ENCODE measurements at regions not wholly inside any gene's neighbourhood (a gene's known extent, or its start where the extent isn't known, plus 50 kb on each side); places are given as distances from the start of the nearest gene placed in this dataset.

DNA sequence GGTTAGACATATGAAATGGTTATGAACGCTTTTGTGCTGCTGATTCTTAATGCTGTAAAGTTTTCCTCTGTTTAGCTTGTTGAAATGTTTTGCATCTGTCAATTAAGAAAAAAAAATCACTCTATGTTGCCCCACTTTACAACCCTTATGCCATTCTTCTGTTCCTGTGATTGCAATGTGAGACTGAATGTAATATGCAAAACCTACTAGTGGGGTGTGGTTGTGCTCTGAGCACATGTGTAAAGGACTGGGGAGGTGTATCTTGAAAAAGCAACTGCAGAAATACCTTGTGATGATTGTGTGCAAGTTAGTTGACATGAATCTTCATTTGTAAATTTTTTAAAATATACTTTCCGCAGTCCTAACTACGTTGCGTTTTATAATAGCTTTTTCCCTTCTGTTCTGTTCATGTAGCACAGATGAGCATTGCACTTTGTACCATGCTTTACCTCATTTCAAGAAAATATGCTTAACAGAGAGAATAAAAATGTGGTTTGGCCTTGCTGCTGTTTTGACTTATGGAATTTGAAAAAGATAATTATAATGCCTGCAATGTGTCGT lies 357.0 kb upstream of the PIK3R1 start:
- no peak for ATAC-seq
- Histone ChIP-seq H3K27me3 (ENCODE audit: insufficient read depth, low read length) (0 out of 2 replicates have a peak, but pooled peaks cover 13% of the 10 kb centered on the region), H4K20me1 (ENCODE audit: insufficient read depth) (no peaks in the 10 kb centered on the region), H3K4me1 (ENCODE audit: control insufficient read depth in 1 of 2, insufficient read depth in 2 of 2, low read length in 2 of 2) (no peaks in the 10 kb centered on the region), H3K9ac (ENCODE audit: low read length) (no peak overlapping the region), H2AFZ (ENCODE audit: low read depth, low read length, poor library complexity, severe bottlenecking) (no peak overlapping the region), H3K27ac (ENCODE audit: low read depth, low read length) (no peak overlapping the region), H3K9me3 (ENCODE audit: control insufficient read depth in 1 of 2, insufficient read depth in 1 of 2, low read depth in 1 of 2, low read length in 2 of 2) (no peaks in the 10 kb centered on the region), H3K4me2 (ENCODE audit: low read length) (no peak overlapping the region), H3K4me3 (replicated peaks in 1 of 2; ENCODE audit: low read depth in 1 of 2, low read length in 2 of 2) (no peak overlapping the region), H3K9me2 (ENCODE audit: insufficient read depth) (no peaks in the 10 kb centered on the region), H3K79me2 (ENCODE audit: insufficient read depth, low read length) (no peaks in the 10 kb centered on the region), H3K36me3 (ENCODE audit: control insufficient read depth in 1 of 2, insufficient read depth in 2 of 2, low read length in 2 of 2) (no peaks in the 10 kb centered on the region)
- ChIA-PET CTCF (no interaction called here), RAD21 (ENCODE audit: low non-redundant PET in 1 of 2, low total read pairs in 2 of 2, uncharacterized antibody in 2 of 2, unreplicated experiment in 2 of 2) (no interaction called here), POLR2A (no interaction called here)
- no peak for TF ChIP-seq YY1 (IDR thresholded peaks at IDR 0.05; ENCODE audit: extremely low read depth, insufficient replicate concordance, low read depth, low read length)
- TF ChIP-seq CBX3 (IDR thresholded peaks at IDR 0.05; ENCODE audit: low read depth) = no peak
- no peak for TF ChIP-seq ZFX (IDR thresholded peaks at IDR 0.05)
- TF ChIP-seq, protein P1, sequence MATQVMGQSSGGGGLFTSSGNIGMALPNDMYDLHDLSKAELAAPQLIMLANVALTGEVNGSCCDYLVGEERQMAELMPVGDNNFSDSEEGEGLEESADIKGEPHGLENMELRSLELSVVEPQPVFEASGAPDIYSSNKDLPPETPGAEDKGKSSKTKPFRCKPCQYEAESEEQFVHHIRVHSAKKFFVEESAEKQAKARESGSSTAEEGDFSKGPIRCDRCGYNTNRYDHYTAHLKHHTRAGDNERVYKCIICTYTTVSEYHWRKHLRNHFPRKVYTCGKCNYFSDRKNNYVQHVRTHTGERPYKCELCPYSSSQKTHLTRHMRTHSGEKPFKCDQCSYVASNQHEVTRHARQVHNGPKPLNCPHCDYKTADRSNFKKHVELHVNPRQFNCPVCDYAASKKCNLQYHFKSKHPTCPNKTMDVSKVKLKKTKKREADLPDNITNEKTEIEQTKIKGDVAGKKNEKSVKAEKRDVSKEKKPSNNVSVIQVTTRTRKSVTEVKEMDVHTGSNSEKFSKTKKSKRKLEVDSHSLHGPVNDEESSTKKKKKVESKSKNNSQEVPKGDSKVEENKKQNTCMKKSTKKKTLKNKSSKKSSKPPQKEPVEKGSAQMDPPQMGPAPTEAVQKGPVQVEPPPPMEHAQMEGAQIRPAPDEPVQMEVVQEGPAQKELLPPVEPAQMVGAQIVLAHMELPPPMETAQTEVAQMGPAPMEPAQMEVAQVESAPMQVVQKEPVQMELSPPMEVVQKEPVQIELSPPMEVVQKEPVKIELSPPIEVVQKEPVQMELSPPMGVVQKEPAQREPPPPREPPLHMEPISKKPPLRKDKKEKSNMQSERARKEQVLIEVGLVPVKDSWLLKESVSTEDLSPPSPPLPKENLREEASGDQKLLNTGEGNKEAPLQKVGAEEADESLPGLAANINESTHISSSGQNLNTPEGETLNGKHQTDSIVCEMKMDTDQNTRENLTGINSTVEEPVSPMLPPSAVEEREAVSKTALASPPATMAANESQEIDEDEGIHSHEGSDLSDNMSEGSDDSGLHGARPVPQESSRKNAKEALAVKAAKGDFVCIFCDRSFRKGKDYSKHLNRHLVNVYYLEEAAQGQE (IDR thresholded peaks at IDR 0.05; ENCODE audit: low read depth) = no peak
- no peak for TF ChIP-seq SP1 (IDR thresholded peaks at IDR 0.05; ENCODE audit: low read depth)
- TF ChIP-seq POLR2AphosphoS5 (IDR thresholded peaks at IDR 0.05; ENCODE audit: low read depth, low read length) = no peak
- TF ChIP-seq SIN3A (IDR thresholded peaks at IDR 0.05; ENCODE audit: low read depth) = no peak
- no peak for TF ChIP-seq EZH2 (IDR thresholded peaks at IDR 0.05)
- no peak for TF ChIP-seq EZH2phosphoT487 (IDR thresholded peaks at IDR 0.05; ENCODE audit: borderline replicate concordance)
- no peak for TF ChIP-seq ELF1 (IDR thresholded peaks at IDR 0.05; ENCODE audit: borderline replicate concordance, low read depth)
- TF ChIP-seq, protein P2, sequence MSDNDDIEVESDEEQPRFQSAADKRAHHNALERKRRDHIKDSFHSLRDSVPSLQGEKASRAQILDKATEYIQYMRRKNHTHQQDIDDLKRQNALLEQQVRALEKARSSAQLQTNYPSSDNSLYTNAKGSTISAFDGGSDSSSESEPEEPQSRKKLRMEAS (IDR thresholded peaks at IDR 0.05) = no peak
- no peak for TF ChIP-seq FOSL1 (IDR thresholded peaks at IDR 0.05; ENCODE audit: low read depth)
- no peak for TF ChIP-seq TCF7L2 (IDR thresholded peaks at IDR 0.05; ENCODE audit: borderline replicate concordance, extremely low read depth, insufficient read depth, insufficient read length)
- TF ChIP-seq, protein P3, sequence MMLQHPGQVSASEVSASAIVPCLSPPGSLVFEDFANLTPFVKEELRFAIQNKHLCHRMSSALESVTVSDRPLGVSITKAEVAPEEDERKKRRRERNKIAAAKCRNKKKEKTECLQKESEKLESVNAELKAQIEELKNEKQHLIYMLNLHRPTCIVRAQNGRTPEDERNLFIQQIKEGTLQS (IDR thresholded peaks at IDR 0.05) = no peak
- intact Hi-C loops (cut with micrococcal nuclease) = no loop called here
- BruUV-seq (replicated peaks) = no TSS peak
- DNase-seq (ENCODE audit: low read depth, low spot score) = no peak
